VCaP (cell line): ENCODE measurements at regions not wholly inside any gene's neighbourhood (a gene's known extent, or its start where the extent isn't known, plus 50 kb on each side); places are given as distances from the start of the nearest gene placed in this dataset.

ENCODE experiments used
- H3K27ac ChIP-seq: fragments of 450-650 bp; 2 replicates; pipeline ENCODE4 v1.5.1; 2017
- CTCF ChIP-seq: fragments of 450-650 bp; conservative IDR thresholded peaks from 2 replicates; pipeline ENCODE4 v1.5.1; 2017; ENCODE audit warnings: mild to moderate bottlenecking, moderate library complexity

- no peak overlapping the region for H3K27ac ChIP-seq
- no peak for TF ChIP-seq CTCF
Measured at GRCh38 chr6:125423047-125423446, 121.3 kb upstream of the HDDC2 start.

DNA sequence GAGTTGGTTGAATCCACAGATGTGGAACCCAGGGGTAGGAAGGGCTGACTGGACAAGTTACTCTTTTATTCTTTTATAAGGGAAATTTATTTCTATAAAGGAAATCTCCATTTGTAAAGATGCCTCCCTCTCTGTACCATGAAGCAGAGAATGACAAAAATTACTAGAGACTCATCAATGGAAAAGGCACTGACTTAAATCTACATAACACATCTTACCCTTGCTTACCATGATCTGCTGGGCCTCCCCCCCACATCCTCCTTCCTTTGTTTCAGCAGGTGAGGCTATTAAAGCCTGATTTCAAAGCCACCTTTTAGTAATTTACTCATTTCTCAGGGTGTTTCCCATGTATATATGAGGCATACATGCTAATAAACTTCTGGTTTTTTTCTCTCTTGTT lies 130.2 kb upstream of the HDDC2 start:
- TF ChIP-seq CTCF = no peak
- no peak overlapping the region for H3K27ac ChIP-seq

GRCh38 chr6:125432963-125433362 lies 131.2 kb upstream of the HDDC2 start:
- no peak for TF ChIP-seq CTCF
- H3K27ac ChIP-seq = no peak overlapping the region

GRCh38 chr6:125434760-125435159 lies 133.0 kb upstream of the HDDC2 start:
- no peak overlapping the region for H3K27ac ChIP-seq
- TF ChIP-seq CTCF = no peak

DNA sequence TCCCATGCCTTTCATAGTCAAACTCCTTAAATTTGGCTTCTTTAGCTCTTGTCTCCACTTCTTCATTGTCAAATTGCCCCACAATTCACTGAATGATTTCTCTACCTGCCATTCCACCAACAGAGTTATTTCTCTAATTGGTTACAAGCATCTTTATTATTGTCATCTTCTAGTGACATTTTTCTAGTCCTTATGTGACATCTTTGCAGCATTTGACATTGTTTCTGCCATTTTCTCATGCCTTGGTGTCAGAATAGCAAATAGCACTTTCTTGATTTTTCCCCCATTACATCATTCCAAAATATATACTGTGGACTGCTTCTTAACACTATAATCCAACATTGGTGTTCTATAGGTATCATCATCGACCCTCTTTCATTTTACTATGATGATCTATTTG lies 137.7 kb upstream of the HDDC2 start:
- H3K27ac ChIP-seq = no peak overlapping the region
- no peak for TF ChIP-seq CTCF

- no peak overlapping the region for H3K27ac ChIP-seq
- no peak for TF ChIP-seq CTCF
Measured at GRCh38 chr6:125444006-125444923, 142.5 kb upstream of the HDDC2 start.

DNA sequence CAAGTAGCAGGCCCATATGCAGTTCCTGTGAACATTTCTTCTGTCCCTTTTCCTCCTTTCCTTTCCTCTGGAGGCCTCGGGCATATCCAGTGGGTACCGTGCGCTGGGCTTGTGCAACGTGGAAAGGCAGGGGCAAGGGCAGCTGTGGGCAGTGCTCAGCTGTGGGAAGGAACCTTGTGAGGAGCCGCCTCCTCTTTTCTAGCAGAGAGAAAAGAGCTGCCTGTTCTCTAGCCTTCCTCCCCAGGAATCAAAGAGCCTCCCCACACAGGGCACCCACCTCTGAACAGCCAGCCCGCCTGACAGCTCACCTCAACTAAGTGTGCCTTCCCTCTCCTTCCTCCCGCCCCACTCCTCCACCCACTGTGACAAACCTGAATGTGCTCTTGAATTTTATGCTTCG lies 143.3 kb upstream of the HDDC2 start:
- H3K27ac ChIP-seq = no peak overlapping the region
- no peak for TF ChIP-seq CTCF
